Fibroblast of upper back skin (primary cell): ENCODE measurements at regions not wholly inside any gene's neighbourhood (a gene's known extent, or its start where the extent isn't known, plus 50 kb on each side); places are given as distances from the start of the nearest gene placed in this dataset.

Experiments used
- DNase-seq: peaks from one replicate; pipeline ENCODE4 v3.0.0-alpha.2; 2013

DNA sequence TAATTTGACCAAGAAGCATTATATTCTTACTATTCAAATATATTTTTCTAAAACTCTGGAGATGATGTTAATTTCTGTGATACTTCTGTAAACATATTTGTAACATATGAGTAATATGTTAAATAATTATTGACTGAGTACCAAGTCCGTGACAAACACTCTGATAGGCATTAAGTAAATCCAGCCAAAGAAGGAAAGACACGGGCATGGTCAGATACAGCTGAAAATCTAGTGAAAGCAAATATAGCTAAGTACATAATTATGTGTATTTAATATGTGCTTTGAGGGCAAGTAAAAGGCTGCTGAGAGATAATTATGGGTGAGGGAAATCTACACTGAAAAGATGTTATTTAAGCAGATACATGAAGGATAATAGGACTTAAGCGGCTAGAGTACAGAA lies 1263.6 kb upstream of the ADGRL3 start:
- no peak for DNase-seq

DNA sequence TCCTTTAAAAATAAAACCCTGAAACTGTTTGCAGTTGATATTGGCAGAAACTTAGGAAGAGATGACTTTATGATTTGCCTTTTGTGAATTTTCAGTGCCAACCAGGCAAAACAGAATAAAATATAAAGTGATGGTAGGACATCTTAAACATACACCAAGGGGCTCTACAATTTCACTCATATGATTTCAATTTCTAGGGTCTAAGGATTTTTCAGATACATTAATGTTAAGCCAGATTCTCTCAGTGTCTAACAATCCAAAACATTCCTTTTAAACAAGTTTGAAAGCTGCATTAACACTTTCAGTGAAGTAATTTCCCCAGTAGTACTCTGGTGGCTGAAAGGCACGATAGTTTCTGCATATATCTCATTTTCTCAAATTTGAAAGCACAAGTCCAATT lies 1262.0 kb upstream of the ADGRL3 start:
- DNase-seq: no peak

DNA sequence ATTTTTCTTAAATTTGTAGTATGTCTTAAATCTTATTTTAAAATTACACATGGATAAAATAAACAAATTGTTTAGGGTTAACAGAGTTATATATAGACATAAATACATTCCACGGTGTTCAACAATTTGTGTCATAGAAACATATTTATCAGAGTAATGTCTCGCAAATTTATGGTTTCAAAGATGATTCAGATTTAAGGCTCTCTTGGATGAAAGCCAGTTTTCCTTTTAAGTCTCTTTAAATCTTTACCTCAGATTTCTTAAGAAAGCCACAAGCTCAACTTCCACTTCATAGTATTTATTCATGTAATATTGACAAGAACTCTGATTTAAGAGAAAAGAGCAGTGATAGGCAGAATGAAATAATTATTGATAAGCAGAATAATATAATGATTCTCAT lies 1254.8 kb upstream of the ADGRL3 start:
- DNase-seq: peak; percentile 39

DNA sequence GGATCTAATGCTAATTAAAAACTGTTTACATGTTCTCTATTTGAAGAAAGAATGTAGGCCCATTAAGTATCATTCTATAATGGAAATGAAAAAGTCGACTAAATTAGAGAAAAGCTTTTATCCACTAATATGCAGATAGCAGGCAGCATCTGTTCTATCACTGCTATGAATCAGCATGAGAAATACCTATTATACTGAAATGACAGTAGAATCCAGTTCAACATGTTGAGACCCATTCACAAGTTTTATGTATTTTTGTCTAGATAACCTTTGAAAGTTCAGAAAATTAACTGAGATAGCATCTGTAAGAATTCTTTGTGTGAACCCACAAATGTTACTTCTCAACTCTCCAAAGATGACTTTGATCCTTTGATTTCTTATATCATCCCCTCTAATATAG lies 1254.4 kb upstream of the ADGRL3 start:
- no peak for DNase-seq

DNA sequence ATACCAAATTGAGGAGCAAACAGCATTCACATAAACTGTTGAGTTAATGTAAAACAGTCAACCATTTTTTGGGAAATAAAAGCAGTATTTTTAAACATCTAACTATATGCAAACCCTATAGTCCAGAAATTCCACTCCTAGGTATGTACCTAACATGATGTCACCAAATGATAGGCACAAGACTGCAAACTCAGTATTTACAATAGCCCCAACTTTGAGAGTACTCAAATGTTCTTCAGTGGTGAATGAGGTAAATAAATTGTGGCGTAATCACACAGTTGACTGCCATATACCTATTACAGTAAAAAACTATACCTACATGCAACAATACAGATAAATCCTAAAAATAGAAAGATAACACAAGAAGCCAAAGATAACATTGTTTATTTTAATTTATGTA lies 1243.8 kb upstream of the ADGRL3 start:
- DNase-seq: no peak

DNA sequence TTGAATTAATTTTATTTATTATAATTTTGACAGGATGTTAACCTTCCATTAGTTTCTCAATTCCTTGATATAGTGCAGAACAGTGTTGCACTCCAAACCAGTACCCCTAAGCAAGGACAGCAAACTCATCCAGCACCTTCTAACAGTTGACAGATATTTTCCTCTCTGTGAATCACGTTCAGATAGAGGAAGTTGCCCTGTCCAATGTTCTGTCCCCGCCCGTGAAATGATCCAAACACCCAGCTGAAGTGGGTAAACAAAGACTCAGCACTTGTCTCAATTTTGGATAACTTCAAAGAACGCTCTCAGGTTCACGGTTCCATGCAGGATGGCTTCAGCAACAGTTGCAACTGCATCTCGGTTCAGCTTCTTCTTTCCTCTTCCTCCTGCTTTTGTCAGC lies 1240.0 kb upstream of the ADGRL3 start:
- no peak for DNase-seq

DNA sequence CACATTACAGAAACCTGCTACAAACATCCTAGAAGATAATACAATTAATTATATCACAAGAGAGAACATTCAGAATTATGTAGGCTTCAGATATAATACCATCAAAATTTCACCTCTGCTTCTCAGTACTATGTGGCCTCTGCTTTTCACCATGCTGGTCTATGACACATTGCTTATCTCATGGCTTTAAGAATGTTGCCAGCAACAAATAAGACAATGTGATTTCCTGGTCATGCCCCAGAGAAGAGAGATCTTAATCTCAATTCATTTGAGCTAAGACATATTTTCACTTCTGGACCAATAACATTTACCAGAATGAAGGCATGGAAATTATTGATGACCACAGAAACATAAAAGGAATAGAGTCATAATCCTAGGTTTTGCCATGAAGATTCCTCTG lies 1233.4 kb upstream of the ADGRL3 start:
- no peak for DNase-seq

DNA sequence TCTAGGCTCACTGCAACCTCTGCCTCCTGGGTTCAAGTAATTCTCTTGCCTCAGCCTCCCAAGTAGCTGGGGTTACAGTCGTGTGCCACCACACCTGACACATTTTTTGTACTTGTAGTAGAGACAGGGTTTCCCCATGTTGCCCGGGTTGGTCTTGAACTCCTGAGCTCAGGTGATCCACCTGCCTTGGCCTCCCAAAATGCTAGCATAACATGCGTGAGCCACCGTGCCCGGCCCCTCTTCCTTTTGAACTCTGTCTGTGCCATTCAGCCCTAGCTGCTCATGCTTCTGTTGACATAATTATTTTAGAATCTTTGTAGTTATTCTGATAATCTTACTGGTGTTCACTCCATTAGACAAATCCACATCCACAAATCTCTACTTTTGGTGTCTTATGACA lies 1231.3 kb upstream of the ADGRL3 start:
- DNase-seq: no peak

DNA sequence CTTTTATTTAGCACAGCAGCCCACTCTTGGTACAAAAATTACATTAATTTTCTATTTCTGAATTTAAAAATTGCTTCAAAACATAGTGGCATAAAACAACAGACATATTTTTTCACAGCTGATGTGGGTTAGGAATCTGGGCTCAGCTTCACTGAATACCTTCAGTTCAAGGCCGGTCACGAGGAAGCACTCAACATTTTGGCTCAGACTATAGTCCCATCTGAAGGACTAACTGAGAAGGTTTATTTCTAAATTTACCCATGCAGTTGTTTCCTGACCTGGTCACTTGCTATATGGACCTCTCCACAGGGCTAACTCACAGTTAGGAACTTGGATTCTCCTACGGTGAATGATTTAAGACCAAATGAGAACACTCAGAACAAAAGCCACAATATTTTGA lies 1230.2 kb upstream of the ADGRL3 start:
- no peak for DNase-seq

DNA sequence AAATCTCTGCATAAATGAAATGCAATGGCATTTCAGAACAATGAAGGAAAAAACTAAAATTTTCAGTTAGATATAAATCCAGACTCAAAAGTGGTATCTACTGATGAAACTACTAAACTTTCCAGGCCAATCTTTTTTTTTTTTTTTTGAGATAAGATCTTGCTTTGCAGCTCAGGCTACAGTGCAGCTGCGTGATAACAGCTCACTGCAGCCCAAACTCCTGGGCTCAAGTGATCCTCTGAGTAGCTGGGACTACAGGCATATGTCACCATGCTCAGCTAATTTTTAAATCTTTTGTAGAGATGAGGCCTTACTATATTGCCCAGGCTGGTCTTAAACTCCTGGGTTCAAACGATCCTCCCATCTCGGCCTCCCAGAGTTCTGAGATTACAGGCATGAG lies 1228.2 kb upstream of the ADGRL3 start:
- no peak for DNase-seq

DNA sequence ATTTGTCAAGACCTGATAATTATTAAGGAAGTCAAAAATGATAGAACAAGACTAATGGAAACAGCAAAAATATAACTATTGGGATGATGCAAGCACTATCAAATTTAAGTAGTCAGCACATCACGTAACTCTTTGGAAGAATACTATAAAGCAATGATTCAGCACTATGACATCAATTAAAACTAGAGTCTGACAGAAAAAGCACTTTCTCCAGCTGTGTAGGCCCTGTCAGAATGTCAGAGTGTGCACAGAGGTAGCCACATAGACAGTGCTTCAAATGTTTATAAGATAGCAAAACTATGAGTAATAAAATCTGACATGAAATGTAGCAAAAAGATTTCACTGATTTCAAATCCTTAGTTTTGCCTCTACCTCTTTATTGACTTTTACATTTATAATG lies 1226.6 kb upstream of the ADGRL3 start:
- peak; percentile 45 for DNase-seq

DNA sequence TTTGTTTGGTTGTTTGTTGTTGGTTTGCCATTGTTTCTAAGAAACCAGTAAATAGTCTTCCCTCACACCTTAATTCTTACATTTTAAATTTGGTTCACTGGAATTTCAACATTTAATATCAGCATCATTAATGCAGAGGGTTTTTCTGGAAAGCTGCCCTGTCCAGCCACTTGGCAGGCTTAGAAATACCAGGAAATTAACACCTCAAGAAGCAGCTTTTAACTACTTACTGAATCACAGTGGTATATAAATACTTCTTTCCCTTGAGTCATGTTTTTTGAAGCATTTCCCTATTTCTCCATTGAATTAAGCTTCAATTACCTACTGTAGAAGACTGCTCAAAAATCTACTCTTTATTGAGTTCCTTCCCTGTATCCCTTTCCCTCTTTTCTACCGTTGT lies 1221.1 kb upstream of the ADGRL3 start:
- no peak for DNase-seq

DNA sequence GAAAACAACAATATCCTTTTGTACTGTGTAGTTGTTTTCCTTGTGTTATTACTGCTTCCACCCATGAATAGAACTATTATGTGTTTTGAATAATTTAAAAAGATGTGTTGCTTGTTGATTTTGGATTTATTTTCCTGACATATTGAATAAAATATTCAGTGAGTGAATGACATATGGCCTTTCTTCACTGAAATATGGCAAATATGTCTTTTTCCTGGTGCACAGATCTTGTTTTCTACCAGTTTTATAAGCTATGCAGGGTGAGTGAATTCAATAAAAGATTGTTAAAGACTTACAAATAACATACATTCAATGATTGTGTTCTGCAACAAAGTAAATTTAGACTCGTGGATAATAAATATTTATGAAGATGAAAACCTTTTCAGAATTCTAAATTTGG lies 1216.3 kb upstream of the ADGRL3 start:
- DNase-seq: no peak

DNA sequence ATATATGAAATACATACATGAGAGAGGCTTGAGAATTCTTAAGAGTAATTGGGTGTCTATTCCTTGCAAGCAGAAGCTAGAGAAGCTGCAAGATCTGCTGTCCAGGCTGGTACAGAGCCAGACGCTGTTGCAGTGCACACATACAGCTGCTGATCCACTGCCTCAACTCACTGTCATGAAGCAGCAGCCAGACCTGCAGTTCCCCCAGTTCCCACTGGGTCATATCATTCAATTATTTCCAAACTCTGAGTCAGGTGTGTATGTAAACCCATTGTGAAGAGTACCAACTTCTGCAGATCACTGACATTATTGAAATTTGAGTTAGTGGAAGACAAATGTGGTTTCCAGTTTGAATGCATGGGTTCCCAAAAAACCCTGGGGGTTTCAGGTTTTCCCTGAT lies 1212.8 kb upstream of the ADGRL3 start:
- no peak for DNase-seq

DNA sequence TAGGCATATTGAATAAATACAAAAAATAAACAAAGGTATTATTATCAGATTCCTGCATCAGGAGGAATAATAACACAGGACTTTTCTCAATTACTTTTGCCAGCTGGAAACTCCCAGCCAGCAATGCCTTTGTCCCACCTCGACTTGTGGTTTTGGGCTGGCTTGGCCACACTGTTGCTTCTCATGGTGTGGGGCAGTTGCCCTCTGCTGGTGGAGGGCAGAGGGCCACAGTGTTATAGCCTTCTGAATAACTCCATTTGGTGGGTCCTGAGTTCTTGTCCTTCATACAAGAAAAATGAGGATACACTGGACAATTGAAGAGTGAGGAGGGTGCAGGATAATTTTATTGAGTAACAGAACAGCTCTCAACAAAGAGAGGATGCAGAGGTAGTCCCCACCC lies 1206.0 kb upstream of the ADGRL3 start:
- no peak for DNase-seq

DNA sequence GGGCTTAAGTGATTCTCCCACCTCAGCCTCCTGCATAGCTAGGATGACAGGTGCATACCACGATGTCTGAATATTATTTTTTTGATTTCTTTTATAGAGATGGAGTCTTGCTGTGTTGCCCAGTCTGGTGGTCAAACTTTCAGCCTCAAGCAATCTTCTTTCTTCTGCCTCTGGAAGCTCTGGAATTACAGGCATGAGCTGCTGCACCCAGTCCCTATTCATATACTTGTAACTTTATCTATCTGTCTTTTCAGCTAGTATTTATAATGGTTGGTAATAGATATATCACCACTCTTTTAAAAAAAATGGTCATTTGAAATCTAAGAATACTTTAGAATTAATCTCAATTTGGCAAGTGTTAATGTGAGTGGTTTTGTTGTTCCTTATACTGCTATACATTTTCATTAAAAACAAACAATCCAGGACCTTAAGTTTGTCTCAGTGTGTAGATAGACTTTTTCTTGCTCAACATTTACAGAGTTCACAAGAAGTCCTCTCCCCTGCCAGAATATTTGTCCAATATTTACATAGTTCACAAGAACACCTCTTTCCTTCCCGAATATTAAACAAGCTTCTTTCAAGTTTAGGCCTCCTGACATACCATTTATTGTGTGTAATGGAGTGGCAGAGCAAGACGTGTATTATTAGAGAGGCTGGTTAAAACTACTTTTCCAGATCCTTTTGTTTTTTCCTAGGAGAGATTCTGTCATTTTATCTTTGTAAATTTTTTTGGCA lies 1197.4 kb upstream of the ADGRL3 start:
- no peak for DNase-seq

DNA sequence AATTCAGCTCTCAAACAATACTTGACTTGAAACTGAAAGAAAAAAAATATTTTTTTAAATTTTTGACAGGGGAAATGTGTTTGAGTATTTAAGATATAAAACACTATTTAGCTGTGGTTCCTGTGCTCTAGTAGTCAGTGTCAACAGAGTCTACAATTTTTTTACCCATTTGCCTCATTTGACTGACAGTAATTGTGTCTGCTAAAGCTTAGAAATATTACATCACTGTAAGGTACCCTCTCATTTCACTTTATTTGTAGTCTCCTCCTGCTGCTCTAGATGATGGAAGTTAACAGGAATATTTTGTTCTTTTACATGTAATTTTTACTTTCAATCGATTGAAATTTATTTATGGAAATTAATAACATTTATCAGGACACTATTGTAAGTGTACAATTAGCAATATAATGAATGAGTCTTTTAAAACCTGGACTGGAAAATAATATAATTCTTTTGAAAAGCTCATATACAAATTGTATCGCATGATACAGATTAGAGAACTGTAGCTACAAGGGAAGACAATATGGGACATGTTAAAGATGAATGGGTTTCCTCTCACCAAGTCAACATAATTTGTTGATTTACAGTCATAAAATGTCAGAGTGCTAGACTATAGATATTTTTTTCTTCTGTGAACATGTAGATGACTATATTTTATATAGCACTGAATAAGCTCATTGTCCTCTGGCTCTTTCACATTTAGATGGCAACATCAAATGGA lies 1186.5 kb upstream of the ADGRL3 start:
- no peak for DNase-seq

DNA sequence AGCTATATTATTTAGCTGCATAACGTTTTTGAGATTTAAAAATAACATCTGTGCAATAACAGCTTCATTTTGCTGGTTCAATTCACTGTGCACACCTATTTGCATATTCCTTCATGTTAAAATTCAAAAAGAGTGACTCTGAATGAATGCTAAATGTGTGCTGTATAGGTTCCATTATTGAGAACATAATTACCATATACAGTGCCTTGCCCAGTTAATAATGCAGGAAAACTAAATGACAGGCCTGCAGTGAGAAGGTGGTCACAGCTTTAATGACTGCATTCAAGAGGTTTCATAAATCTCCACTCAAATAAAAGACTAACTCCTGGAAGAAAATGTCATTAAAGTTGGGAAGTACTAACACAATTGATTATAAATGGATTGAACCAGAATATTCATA lies 1183.2 kb upstream of the ADGRL3 start:
- DNase-seq: no peak

DNA sequence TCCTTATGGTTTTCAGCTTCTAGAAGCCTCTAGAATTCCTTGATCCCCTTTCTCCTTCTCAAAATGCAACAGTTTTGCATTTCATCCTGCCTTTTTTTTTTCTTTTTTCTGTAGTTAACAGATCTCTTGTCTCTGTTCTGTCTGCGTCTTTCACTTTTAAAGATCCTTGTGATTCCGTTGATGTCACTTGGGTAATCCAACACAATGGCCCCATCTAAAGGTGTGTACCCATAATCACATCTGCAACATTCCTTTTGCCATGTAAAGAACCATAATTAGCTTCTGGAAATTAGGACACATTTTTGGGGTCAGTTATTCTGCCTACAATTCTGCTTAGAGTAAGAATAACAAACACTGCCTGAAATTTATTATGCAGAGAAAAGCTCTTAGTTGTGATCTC lies 1180.9 kb upstream of the ADGRL3 start:
- DNase-seq: no peak

DNA sequence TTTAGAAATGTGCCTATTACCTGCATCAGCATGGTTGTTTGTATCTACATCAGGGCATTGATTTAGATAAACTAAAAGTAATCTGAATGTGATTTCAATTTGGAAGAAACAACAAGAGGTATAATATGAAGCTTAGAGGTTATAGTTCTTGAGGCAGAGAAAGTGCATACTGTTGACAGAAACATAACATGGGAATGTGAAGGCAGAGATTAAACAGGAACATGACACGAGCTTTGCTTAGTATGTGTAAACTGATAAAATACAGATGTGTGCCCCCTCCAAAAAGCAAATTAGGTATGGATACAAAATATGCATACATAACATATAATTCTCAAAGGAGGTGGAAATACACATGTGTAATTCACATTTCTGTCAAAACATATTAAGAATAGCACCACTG lies 1180.2 kb upstream of the ADGRL3 start:
- no peak for DNase-seq

DNA sequence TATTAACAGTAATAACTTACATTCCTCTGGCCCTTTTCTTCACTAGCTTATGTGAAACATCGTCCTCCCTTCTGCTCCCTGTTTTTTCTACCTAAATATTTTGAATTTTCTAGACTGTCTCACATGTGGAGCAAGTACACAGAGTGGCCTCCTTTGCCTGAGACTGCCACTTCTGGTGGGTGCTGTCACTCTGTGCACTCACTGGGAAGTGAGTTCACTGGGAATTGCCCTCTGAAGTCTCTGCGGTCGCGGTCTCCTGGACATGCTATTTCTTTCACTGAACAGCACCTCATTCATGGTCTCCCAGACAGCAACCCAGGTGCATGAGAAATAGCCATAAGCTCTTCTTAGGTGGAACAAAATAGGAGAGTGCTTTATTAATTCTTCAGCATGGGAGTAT lies 1179.7 kb upstream of the ADGRL3 start:
- no peak for DNase-seq

DNA sequence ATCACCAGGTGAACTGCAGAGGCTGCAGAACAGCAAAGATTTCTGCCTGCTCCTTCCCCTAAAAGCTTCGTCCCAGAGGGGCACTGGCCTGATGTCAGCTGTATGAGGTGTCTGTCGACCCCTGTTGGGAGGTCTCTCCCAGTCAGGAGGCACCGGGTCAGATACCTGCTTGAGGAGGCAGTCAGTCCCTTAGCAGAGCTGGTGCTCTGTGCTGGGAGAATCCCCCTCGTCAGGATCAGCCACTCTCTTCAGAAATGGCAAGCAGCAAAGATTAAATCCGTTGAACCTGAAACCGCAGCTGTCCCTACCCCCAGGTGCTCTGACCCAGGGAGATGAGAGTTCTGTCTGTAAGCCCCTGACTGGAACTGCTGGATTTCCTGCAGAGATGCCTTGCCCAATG lies 1166.3 kb upstream of the ADGRL3 start:
- DNase-seq: no peak

DNA sequence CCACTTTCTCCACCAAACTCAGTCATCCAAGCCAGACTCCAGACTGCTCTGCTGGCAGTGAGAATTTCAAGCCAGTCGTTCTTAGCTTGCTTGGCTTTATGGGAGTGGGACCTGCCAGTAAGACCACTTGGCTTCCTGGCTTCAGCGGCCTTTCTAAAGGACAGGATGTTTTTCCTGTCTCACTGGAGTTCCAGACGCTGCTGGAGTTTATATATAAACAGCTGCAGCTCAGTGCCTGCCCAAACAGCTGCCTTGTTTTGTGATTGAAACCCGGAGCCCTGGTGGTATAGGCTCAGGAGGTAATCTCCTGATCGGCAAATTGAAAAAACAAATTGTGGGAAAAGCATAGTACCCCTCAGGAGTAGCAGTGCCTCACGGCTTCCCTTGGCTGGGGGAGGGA lies 1165.8 kb upstream of the ADGRL3 start:
- DNase-seq: no peak

DNA sequence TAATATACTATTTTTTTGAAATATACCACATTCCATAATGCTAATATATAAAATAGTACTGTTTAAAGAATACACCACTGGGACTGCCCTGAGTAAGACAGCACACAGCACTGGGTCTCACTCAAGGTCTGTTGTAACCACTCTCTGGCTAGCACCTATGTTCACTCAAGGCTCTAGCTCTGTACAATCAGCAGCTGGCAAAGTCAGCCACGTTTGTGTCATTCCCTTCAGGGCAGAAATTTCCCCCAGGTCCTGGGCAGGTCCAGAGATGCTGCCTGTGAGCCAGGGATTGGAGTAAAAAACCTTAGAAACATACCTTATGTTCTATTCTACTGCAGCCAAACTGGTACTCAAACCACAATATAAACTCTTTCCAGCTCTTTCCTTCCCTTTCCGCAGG lies 1160.2 kb upstream of the ADGRL3 start:
- DNase-seq: no peak

DNA sequence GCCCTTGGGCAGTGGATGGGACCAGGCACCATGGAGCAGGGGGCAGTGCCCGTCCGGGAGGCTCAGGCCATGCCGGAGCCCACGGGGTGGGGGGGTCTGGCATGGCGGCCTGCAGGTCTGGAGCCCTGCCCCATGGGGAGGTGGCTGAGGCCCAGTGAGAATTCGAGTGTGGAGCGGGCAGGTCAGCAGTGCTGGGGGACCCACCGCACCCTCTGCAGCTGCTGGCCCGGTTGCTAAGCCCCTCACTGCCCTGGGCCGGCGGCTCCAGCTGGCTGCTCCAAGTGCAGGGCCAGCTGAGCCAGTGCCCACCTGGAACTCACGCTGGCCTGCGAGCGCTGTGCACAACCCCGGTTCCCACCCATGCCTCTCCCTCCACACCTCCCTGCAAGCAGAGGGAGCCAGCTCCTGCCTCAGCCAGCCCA lies 1157.9 kb upstream of the ADGRL3 start:
- no peak for DNase-seq
